ENCODE measurements at regions not wholly inside any gene's neighbourhood (a gene's known extent, or its start where the extent isn't known, plus 50 kb on each side); places are given as distances from the start of the nearest gene placed in this dataset.

- peaks cover 8% of the 10 kb centered on the region for H3K27me3 ChIP-seq (ENCODE audit: insufficient read depth, low read length, poor library complexity)
- no peak for TF ChIP-seq CTCF (IDR thresholded peaks at IDR 0.05; ENCODE audit: borderline replicate concordance, extremely low read depth, low read length, poor library complexity, severe bottlenecking)
- TF ChIP-seq EZH2 (IDR thresholded peaks at IDR 0.05; ENCODE audit: borderline replicate concordance, low read depth, low read length, severe bottlenecking) = no peak
- DNase-seq = peak; percentile 23
- no peaks in the 10 kb centered on the region for H3K79me2 ChIP-seq (ENCODE audit: insufficient read depth, low read length)
- ATAC-seq (ENCODE audit: insufficient read depth, low read depth) = peak; percentile 77
- no peaks in the 10 kb centered on the region for H3K36me3 ChIP-seq (ENCODE audit: insufficient read depth, low read length)
- H4K20me1 ChIP-seq (ENCODE audit: insufficient read depth, low read length) = no peaks in the 10 kb centered on the region
- no peaks in the 10 kb centered on the region for H3K9me3 ChIP-seq (ENCODE audit: insufficient read depth, low read length, severe bottlenecking)
- H3K9ac ChIP-seq (ENCODE audit: low read depth, low read length) = no peak overlapping the region
- H3K4me2 ChIP-seq (ENCODE audit: insufficient read depth, low read length) = no peak overlapping the region
- H3K4me1 ChIP-seq (ENCODE audit: insufficient read depth, low read length) = no peaks in the 10 kb centered on the region
- no peak overlapping the region for H3K4me3 ChIP-seq (ENCODE audit: low read depth in 1 of 2, low read length in 2 of 2)
- no peak overlapping the region for H3K27ac ChIP-seq (ENCODE audit: low read length)
- H2AFZ ChIP-seq (ENCODE audit: low read depth, low read length) = no peak overlapping the region
Observed at GRCh38 chr6:43847741-43848630, 78.0 kb downstream of the VEGFA start.

GRCh38 chr6:43846556-43846955 is 76.5 kb downstream of the VEGFA start:
- Histone ChIP-seq H3K27ac (ENCODE audit: low read length) (no peak overlapping the region), H3K4me1 (ENCODE audit: insufficient read depth, low read length) (no peaks in the 10 kb centered on the region), H3K79me2 (ENCODE audit: insufficient read depth, low read length) (no peaks in the 10 kb centered on the region), H2AFZ (ENCODE audit: low read depth, low read length) (no peak overlapping the region), H4K20me1 (ENCODE audit: insufficient read depth, low read length) (no peaks in the 10 kb centered on the region), H3K9ac (ENCODE audit: low read depth, low read length) (no peak overlapping the region), H3K36me3 (ENCODE audit: insufficient read depth, low read length) (no peaks in the 10 kb centered on the region), H3K9me3 (ENCODE audit: insufficient read depth, low read length, severe bottlenecking) (no peaks in the 10 kb centered on the region), H3K27me3 (ENCODE audit: insufficient read depth, low read length, poor library complexity) (peaks cover 13% of the 10 kb centered on the region), H3K4me2 (ENCODE audit: insufficient read depth, low read length) (no peak overlapping the region), H3K4me3 (ENCODE audit: low read depth in 1 of 2, low read length in 2 of 2) (no peak overlapping the region)
- no peak for TF ChIP-seq EZH2 (IDR thresholded peaks at IDR 0.05; ENCODE audit: borderline replicate concordance, low read depth, low read length, severe bottlenecking)
- no peak for TF ChIP-seq CTCF (IDR thresholded peaks at IDR 0.05; ENCODE audit: borderline replicate concordance, extremely low read depth, low read length, poor library complexity, severe bottlenecking)
- DNase-seq (no peak), ATAC-seq (ENCODE audit: insufficient read depth, low read depth) (no peak)

GRCh38 chr6:43845646-43846045 is 75.6 kb downstream of the VEGFA start:
- ATAC-seq (ENCODE audit: insufficient read depth, low read depth) (no peak), DNase-seq (no peak)
- no peaks in the 10 kb centered on the region for H4K20me1 ChIP-seq (ENCODE audit: insufficient read depth, low read length)
- no peak overlapping the region for H3K27ac ChIP-seq (ENCODE audit: low read length)
- no peaks in the 10 kb centered on the region for H3K9me3 ChIP-seq (ENCODE audit: insufficient read depth, low read length, severe bottlenecking)
- no peak overlapping the region for H3K9ac ChIP-seq (ENCODE audit: low read depth, low read length)
- TF ChIP-seq EZH2 (IDR thresholded peaks at IDR 0.05; ENCODE audit: borderline replicate concordance, low read depth, low read length, severe bottlenecking) = no peak
- TF ChIP-seq CTCF (IDR thresholded peaks at IDR 0.05; ENCODE audit: borderline replicate concordance, extremely low read depth, low read length, poor library complexity, severe bottlenecking) = no peak
- H3K27me3 ChIP-seq (ENCODE audit: insufficient read depth, low read length, poor library complexity) = peaks cover 16% of the 10 kb centered on the region
- H2AFZ ChIP-seq (ENCODE audit: low read depth, low read length) = no peak overlapping the region
- no peak overlapping the region for H3K4me2 ChIP-seq (ENCODE audit: insufficient read depth, low read length)
- H3K79me2 ChIP-seq (ENCODE audit: insufficient read depth, low read length) = no peaks in the 10 kb centered on the region
- no peaks in the 10 kb centered on the region for H3K36me3 ChIP-seq (ENCODE audit: insufficient read depth, low read length)
- no peak overlapping the region for H3K4me3 ChIP-seq (ENCODE audit: low read depth in 1 of 2, low read length in 2 of 2)
- H3K4me1 ChIP-seq (ENCODE audit: insufficient read depth, low read length) = no peaks in the 10 kb centered on the region

All from DND-41 (cell line).